Stimulated activated CD4-positive, alpha-beta T cell treated with anti-CD3 and anti-CD28 coated beads, Interleukin-1b, Interleukin-23, amount 100 ng/mL, for 24 hours (primary cell): ENCODE measurements at regions not wholly inside any gene's neighbourhood (a gene's known extent, or its start where the extent isn't known, plus 50 kb on each side); places are given as distances from the start of the nearest gene placed in this dataset.
A peak's percentile ranks its signal among the peaks of the same experiment; 100 is the strongest.

ENCODE experiments used
- DNase-seq, 4 experiments: peaks; one replicate each; pipeline ENCODE4 v3.0.0-alpha.2; 2020; ENCODE audit warnings: low read depth in 4 of 4, low spot score in 1 of 4

DNA sequence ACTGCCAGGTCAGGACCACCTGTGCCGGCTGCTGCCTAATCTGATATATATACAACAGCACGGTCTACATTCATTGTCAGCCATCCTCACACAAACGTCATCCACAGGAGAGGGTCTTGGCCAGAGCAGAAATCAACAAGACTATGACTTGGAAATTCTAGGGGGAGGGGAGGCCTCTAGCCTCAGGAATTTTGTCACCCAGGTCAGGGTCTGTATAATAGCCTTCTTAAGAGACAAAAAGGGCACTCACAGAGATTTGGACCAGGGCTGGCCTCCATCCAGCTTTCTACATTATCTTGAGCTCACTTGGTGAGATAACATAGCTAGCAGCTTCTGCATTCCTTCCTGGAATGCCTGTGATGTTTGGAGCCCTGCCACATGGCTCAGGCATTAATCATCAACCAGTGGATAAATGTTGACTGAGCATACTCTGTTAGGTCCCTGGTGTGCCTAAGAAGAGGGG, 50.4 kb upstream of the CTIF start:
- no peak for DNase-seq

DNA sequence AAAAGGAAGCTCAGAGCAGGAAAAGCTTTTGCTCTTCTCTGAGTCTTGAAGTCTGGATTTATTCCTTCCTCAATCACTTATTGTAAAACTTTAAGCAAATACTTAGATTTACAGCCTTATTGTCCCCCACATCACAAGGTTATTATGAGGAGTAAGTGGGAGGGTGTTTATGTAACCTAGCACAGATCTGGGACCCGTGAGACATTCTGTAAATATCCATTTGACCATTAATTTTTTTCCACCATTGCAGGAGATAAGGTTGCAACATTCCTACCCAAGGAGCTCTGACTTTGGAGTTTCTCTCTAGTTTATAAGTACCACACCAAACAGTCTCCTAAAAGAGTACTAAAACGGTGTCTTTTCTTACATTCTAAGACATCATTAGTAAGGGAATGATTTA, 52.1 kb upstream of the CTIF start:
- DNase-seq = no peak

DNA sequence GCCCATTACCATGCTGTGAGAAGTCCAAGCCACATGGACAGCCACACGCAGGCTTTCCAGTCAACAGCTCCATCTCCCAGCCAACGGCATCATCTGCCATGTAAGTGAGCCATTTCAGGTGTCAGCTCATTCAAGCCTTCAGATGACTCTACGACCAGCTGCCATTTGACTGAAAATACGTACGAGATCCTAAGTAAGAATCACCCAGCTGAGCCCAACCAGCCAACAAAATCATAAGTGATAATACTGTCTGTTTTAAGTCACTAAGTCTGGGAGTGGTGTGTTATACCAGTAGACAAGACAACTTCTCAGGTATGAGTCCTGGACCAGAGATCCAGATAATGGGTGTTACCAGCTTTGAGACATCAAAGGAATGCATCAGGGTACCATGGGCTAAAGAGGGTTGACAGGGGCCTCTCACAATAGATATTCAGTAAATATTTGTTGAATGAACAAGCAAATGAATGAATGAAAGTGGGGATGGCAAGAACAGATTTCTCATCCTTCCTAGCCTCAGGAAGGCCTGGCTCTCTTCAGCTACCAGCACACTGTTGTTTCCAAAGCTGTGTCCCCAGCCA, 52.9 kb upstream of the CTIF start:
- DNase-seq = no peak

DNA sequence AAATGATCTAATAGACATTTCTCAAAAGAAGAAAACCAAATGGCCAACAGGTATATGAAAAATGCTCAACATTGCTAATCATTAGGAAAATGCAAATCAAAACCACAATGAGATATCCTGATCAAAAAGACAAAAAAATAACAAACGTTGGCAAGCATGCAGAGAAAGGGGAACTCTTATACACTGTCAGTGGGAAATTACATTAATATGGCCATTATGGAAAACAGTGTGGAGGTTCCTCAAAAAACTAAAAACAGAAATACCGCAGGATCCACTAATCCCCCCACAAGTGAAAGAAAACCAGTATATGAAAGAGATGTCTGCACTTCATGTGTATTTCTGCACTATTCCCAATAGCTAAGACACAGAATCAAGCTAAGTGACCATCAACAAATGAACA, 57.7 kb upstream of the CTIF start:
- no peak for DNase-seq

DNA sequence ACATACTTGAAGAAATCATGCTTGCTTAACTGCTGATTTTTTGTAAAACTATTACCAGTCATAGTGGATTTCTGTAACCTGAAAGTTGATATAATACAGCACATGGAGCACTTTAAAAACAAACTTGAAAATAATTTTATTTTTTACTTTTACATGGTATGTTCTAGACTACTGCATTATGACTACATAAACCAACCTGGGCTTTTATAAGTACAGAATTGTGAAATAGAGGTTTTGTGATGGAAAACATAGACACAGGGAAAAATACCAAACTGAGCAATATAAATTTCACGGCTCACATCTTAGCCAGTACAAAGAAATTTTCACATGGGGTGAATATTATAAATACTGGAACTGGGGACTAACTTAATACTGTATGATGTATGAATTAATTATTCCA, 59.3 kb upstream of the CTIF start:
- no peak for DNase-seq

DNA sequence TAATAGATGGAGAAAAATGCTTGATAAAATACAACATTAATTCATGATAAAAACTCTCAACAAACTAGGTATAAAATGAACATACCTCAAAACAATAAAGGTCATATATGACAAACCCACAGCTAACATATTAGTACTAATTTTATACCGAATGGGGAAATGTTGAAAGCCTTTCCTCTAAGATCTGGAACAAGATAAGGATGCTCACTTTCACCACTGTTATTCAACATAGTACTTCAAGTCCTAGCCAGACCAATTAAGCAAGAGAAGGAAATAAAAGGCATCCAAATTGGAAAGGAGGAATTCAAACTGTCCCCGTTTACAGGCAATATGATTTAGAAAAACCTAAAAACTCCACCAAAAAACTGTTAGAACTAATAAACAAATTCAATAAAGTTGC, 61.5 kb upstream of the CTIF start:
- no peak for DNase-seq

DNA sequence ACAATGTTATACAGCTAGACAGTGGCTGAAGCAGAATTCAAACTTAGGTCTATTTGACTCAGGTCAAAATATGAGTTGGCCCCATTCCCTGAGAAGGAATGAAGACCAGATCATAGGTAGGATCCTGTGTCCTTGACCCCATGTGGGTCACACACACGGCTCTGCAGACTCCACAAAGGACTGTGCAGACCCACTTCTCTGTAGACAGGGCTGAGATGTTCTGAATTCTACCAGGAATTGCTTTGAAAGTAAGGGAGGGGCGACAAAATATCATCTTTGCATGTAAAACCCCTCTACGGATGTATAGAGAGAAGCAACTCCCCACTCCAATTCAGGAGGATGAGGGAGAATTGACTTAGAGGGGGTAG, 62.3 kb upstream of the CTIF start:
- no peak for DNase-seq

DNA sequence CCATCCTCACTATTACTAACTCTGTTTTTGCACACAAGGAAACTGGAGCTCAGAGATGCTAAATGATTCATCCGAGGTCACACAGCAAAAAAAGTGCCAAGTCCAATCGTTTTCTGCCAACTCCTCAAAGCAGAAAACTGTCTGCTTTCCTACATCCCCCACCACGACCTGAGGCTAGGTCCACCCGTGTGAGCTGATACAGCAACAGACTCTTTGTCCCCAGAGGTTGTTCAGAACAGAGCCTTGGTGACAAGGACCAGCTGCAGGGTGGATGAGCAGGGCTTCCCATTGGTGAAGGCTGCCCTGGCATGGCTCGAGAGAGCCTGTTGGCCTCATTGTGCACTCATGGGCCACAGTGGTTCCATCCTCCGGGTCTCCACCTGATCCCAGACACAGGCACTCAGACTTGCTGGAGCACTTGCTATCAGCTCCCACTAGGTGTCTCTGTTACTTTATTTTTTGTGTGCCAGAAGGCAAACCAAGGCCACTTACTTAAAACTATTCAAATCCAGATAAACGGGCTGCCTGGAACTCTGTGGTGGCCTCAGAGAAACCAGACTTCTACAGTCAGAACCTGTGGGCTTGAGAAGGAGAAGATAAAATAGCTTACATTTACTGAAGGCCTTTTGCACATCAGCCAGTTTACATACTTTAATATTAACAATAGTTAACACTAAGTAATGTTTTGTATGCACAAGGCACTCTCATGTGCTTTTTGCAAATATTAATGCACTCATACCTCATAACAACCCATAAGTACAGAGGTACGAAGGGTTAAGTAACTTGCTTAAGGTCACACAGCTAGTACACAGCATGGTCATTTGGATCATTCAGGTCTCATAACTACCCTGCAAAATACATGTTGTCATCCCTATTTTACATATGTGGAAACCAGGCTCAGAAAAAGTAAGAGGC, 62.9 kb upstream of the CTIF start:
- DNase-seq = peak in 1 of 4 experiments; percentile 7

DNA sequence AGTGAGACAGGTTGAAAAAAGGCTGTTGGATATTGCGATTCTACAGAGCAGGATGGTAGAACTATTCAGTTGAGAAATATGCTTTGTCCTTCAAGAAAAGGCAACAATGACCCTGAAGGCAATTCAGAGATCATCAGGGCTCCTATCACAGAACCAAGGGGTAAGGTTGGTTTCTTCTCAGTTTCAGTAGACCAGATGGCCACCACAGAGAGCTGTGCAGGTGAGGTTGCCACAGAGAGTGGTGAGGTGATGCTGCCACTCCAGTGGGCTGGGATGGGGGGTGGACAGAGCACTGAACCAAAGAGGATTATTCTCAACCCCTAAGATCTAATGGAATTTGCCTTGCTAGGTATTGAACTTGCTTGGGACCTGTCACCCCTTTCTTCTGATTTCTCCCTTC, 64.6 kb upstream of the ZBTB7C start:
- no peak for DNase-seq

DNA sequence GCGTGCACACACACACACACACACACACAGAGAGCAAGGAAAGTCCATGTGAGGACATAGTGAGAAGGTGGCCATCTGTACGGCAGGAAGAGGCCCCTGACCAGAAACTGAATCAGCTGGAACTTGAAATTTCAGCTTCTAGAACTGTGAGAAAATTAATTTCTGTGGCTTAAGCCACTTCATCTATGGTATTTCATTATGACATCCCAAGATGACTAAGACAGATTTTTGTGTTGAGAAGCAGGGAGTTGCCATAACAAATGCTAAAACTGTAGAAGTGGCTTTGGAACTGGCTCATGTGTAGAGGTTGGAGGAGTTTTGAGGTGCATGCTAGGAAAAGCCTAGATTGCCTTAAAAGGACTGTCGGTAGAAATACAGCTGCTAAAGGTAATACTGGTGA, 63.4 kb upstream of the ZBTB7C start:
- DNase-seq = no peak

DNA sequence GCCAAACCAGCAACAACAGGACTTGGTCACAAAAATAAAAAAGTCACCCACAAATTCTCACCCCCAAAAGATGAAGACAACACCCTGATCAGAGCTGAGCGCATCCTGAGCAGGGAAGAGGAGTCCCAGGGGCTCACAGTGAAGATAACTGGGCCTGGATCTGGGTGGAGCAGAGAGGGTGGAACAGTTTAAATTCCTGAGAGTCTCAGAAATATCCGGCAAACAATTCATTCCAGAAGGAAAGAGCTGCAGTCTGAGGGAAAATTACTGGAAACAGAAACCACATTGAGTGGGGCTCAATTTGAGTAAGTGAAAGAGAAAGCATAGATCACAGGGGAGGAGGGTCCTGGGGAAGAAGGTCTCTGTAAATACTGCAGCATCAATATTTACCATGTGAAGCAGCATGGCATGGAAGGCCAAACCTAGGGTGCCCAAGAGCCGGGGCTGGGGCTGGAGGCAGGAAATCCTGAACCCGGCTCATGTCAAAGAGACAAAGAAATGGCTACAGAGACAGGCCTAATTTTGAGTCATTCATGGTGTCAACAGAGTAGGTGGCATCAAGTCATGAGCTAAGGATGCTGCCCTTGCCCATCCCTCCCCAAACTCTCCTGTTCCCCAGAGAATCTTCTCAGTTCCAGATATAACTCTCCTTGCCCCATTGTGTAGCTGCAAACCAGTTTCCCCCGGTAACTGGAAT, 61.4 kb upstream of the ZBTB7C start:
- no peak for DNase-seq

DNA sequence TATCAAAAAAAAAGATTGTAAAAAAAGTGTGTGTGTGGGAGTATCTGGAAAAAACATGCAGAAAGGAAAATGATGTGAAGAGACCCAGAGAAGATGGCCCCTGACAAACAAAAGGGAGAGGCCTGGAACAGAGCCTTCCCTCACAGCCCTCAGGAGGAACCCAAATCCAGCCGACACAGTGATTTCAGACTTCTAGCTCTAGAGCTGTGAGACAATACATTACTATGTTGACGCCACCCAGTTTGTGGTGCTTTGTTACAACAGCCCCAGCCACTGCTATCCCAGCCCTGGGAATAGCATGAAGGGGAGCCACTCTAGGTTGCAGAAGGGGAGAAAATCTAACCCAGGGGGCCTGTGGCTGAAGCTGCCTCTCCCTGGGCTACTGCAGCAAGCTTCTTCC, 59.0 kb upstream of the ZBTB7C start:
- DNase-seq = no peak

DNA sequence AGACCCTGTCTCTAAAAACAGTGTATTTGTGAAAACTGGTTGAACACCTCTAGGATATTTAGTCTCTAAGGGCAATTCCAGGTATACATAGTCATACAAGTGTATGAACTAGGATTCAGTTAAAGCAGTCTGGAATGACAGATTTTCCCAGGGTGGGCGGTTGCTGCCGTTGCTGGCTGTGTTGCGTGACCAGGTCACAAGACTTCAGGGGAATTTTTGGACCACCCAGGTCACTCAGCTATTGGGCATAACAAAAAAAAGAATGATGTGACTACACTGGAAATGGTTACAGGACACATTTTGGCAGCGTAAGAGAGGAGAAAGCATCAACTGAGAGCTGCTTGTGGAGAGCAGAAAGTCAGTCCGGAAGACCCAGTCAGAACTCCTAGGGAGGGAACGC, 58.0 kb upstream of the ZBTB7C start:
- DNase-seq = no peak

DNA sequence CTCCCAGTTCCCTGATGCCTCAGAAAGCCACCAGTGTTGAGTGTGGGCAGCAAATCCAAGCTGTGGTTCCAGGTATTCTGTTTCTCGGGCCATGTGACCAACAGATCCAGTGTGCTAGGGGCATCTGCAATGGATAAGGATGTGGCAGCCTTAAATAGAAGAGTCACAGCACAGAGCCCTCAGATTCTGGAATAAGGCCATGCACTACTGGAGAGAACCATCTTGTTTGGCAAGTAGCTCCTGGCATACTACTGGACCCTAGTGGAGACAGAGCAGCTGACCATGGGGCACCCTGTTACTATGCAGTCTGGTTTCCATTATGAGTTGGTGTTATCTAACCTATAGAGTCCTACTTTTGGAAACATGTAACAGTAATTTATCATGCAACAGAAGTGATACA, 53.3 kb upstream of the ZBTB7C start:
- no peak for DNase-seq

DNA sequence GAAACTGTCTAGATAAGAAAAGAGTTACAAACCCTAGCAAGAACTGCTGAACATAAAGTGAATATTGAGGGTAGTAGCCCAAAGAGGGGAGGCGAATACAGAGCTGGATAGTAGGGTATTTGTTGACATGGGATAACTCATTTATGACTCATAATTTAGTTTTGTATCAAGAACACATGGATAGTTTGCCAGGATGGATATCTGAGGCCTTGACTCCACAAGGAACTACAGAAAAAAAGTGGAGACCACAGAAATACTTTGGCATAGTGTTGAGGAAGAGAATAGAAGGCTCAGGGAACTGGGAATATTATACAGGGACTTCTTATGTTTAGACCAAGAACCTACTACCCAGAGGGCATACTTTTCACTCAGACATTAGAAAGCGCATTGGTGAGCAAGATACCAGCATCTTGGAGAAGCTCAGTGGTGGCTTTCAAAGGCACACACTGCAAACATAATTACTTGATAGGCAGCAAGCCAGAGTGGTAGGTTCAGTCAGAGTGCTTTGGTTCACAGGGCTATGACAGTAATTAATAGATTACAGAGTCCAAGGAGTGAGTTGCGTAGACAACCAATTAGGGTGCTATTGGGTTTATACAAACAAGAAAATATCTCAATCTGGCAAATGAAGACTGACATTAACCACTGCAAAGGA, 51.9 kb upstream of the ZBTB7C start:
- DNase-seq = no peak

DNA sequence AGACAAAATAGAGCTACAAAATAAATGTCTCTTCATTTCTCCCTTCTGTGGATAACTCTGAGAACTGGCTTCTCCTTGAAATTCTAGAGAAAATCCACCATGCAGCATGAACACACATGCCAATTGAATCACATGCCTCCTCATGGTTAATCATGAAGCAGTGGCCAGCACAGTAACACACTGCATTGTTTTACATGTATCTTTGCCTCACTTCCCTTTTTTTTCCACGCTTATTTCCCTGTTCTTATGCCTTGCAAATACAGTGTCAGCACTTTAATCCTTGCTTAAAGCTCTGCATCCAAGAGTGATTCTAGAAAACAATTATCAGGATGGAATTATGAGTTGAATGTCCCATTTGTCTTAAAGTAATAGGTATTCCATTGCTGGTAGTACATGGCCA, 50.3 kb upstream of the ZBTB7C start:
- no peak for DNase-seq

DNA sequence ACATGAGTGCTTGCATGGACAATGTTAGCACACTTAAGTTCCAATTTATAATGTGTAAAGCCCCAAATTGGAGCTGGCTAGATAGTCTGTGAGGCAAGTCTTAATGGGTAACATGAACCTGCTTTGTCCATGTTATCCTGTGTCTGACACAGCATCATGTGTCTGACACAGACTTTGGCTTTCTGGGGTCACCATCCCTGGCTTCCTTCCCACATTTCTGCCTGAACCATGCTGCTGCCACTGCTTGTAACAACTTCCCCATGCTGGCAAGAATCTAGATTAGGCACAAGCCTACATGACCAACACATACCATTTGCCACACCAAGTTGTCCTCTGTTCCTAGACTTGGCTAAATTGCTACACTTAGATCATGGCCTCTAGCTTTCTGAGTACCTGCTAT, 49.8 kb upstream of the ZBTB7C start:
- no peak for DNase-seq
